SK-N-SH (cell line): ENCODE measurements at regions not wholly inside any gene's neighbourhood (a gene's known extent, or its start where the extent isn't known, plus 50 kb on each side); places are given as distances from the start of the nearest gene placed in this dataset.

Experiments
- CTCF ChIA-PET: fragments of 300-600, 350-600 bp; formaldehyde crosslinking; extraction: SDS; loops from one replicate; lab custom pipeline; 2021; lab: Yijun Ruan, JAX
- POLR2A ChIA-PET: fragments of 350-600 bp; sonication (Branson Sonifier 250); formaldehyde crosslinking; extraction: SDS; loops from one replicate; lab custom pipeline; 2020; ENCODE audit warnings: antibody characterized with exemption, inconsistent platforms; lab: Yijun Ruan, JAX
- DNase-seq: peaks from one replicate; pipeline ENCODE4 v3.0.0; 2012
- H2AFZ ChIP-seq: fragments of 200-600 bp; sonication (generic); 2 replicates; pipeline ENCODE4 v1.8.1; 2016; ENCODE audit warnings: antibody characterized with exemption, mild to moderate bottlenecking, low read depth
- H3F3A ChIP-seq: fragments of 200-600 bp; sonication (generic); replicated peaks from 2 replicates; pipeline ENCODE3; 2016; ENCODE audit warnings: antibody characterized with exemption, mild to moderate bottlenecking; ENCODE audit not compliant: insufficient read depth
- H3K27ac ChIP-seq, 2 experiments: fragments of 200-500 bp in 1 of 2; fragments of 200-600 bp in 1 of 2; sonication (Bioruptor generic) in 1 of 2; sonication (generic), shearing (Covaris generic) in 1 of 2; 2 replicates each; pipeline versions ENCODE4 v1.5.1 to v1.6.1; 2014 to 2016; ENCODE audit warnings: low read depth in 2 of 2, inconsistent platforms in 1 of 2, low read length in 1 of 2, mild to moderate bottlenecking in 1 of 2, mixed read lengths in 1 of 2
- H3K27me3 ChIP-seq: fragments of 200-600 bp; sonication (generic), shearing (Covaris generic); 2 replicates; pipeline ENCODE4 v1.6.1; 2016; ENCODE audit warnings: mixed run types; ENCODE audit not compliant: insufficient read depth
- H3K36me3 ChIP-seq, 2 experiments: fragments of 200-500 bp in 1 of 2; fragments of 200-600 bp in 1 of 2; sonication (Bioruptor generic) in 1 of 2; sonication (generic) in 1 of 2; replicated peaks in 1 of 2; 2 replicates each; pipeline versions ENCODE3 to v1.5.1; 2014 to 2016; ENCODE audit warnings: low read length in 1 of 2, mild to moderate bottlenecking in 1 of 2; ENCODE audit not compliant: insufficient read depth in 2 of 2, control insufficient read depth in 1 of 2
- H3K4me1 ChIP-seq, 2 experiments: fragments of 200-500 bp in 1 of 2; fragments of 200-600 bp in 1 of 2; sonication (Bioruptor generic) in 1 of 2; sonication (generic), shearing (Covaris generic) in 1 of 2; 2 replicates each; pipeline versions ENCODE4 v1.5.1 to v1.6.1; 2014 to 2016; ENCODE audit warnings: low read depth in 1 of 2, low read length in 1 of 2, mixed run types in 1 of 2; ENCODE audit not compliant: insufficient read depth in 2 of 2, control insufficient read depth in 1 of 2
- H3K4me2 ChIP-seq: fragments of 200-600 bp; sonication (generic), shearing (Covaris generic); 2 replicates; pipeline ENCODE4 v1.6.1; 2017; ENCODE audit warnings: mixed run types
- H3K4me3 ChIP-seq, 2 experiments: fragments of 200-500 bp in 1 of 2; fragments of 200-600 bp in 1 of 2; sonication (Bioruptor generic) in 1 of 2; sonication (generic), shearing (Covaris generic) in 1 of 2; 2 replicates each; pipeline versions ENCODE4 v1.5.1 to v1.8.1; 2014 to 2016; ENCODE audit warnings: low read depth in 2 of 2, inconsistent platforms in 1 of 2, low read length in 1 of 2, mild to moderate bottlenecking in 1 of 2, mixed read lengths in 1 of 2, moderate library complexity in 1 of 2
- H3K79me2 ChIP-seq: fragments of 200-600 bp; sonication (generic); 2 replicates; pipeline ENCODE4 v1.8.1; 2017; ENCODE audit warnings: mild to moderate bottlenecking; ENCODE audit not compliant: insufficient read depth
- H3K9ac ChIP-seq: fragments of 200-600 bp; sonication (generic); 2 replicates; pipeline ENCODE4 v1.6.1; 2017; ENCODE audit warnings: mixed run types
- H3K9me2 ChIP-seq: fragments of 200-600 bp; sonication (generic); 2 replicates; pipeline ENCODE4 v1.6.1; 2017; ENCODE audit warnings: mixed run types
- H3K9me3 ChIP-seq: fragments of 200-600 bp; sonication (generic); 2 replicates; pipeline ENCODE4 v1.6.1; 2017; ENCODE audit warnings: mixed run types, mild to moderate bottlenecking, moderate library complexity
- H4K20me1 ChIP-seq: fragments of 200-600 bp; sonication (generic); 2 replicates; pipeline ENCODE4 v1.6.1; 2017; ENCODE audit warnings: mild to moderate bottlenecking, mixed run types; ENCODE audit not compliant: insufficient read depth
- CHD2 ChIP-seq: fragments of 150-350 bp; IDR thresholded peaks from 2 replicates; pipeline ENCODE4 v1.6.1; 2018; ENCODE audit warnings: low read length; ENCODE audit not compliant: partially characterized antibody
- ELF1 ChIP-seq: IDR thresholded peaks from 2 replicates; pipeline ENCODE4 v1.4.0; 2012
- EP300 ChIP-seq, 2 experiments: IDR thresholded peaks; 2 replicates each; pipeline versions ENCODE4 v1.4.0 to v1.6.1; 2012; ENCODE audit warnings: borderline replicate concordance in 1 of 2, low read depth in 1 of 2, low read length in 1 of 2
- EZH2phosphoT487 ChIP-seq: fragments of 200-600 bp; sonication (generic); IDR thresholded peaks from 2 replicates; pipeline ENCODE4 v1.6.1; 2017; ENCODE audit warnings: low read depth, mixed run types, mild to moderate bottlenecking, antibody characterized with exemption, moderate library complexity, borderline replicate concordance
- FOSL2 ChIP-seq: IDR thresholded peaks from 2 replicates; pipeline ENCODE4 v1.4.0; 2012; ENCODE audit warnings: low read depth, mild to moderate bottlenecking, moderate library complexity, borderline replicate concordance
- FOXJ3 ChIP-seq: sonication (generic); formaldehyde crosslinking; IDR thresholded peaks from 2 replicates; pipeline ENCODE4 v1.5.1; 2020; ENCODE audit warnings: mild to moderate bottlenecking, missing genetic modification reagents
- FOXM1 ChIP-seq: IDR thresholded peaks from 2 replicates; pipeline ENCODE4 v1.4.0; 2012; ENCODE audit warnings: low read depth, mild to moderate bottlenecking
- GABPA ChIP-seq: IDR thresholded peaks from 2 replicates; pipeline ENCODE4 v1.4.0; 2012; ENCODE audit warnings: low read depth, mild to moderate bottlenecking
- GATA2 ChIP-seq: sonication (generic); formaldehyde crosslinking; IDR thresholded peaks from 2 replicates; pipeline ENCODE4 v1.5.0; 2020; ENCODE audit warnings: mild to moderate bottlenecking, missing genetic modification reagents
- JUND ChIP-seq: IDR thresholded peaks from 2 replicates; pipeline ENCODE4 v1.4.0; 2012
- MEF2A ChIP-seq: IDR thresholded peaks from 2 replicates; pipeline ENCODE4 v1.4.0; 2012; ENCODE audit warnings: low read depth, borderline replicate concordance
- MXI1 ChIP-seq: IDR thresholded peaks from 2 replicates; pipeline ENCODE4 v1.6.1; 2012; ENCODE audit warnings: mild to moderate bottlenecking, low read depth, low read length, improper control_type of control experiment
- NFIC ChIP-seq: IDR thresholded peaks from 2 replicates; pipeline ENCODE4 v1.4.0; 2012; ENCODE audit warnings: borderline replicate concordance
- NRF1 ChIP-seq: IDR thresholded peaks from 2 replicates; pipeline ENCODE4 v1.6.1; 2012; ENCODE audit warnings: low read depth, mild to moderate bottlenecking, low read length
- POLR2AphosphoS5 ChIP-seq: IDR thresholded peaks from 2 replicates; pipeline ENCODE4 v1.6.1; 2012; ENCODE audit warnings: low read depth, low read length
- RAD21 ChIP-seq: IDR thresholded peaks from 2 replicates; pipeline ENCODE4 v1.6.1; 2012; ENCODE audit warnings: mild to moderate bottlenecking, low read length
- RXRA ChIP-seq: IDR thresholded peaks from 2 replicates; pipeline ENCODE4 v1.4.0; 2012; ENCODE audit warnings: low read depth, mild to moderate bottlenecking, borderline replicate concordance
- SMC3 ChIP-seq: IDR thresholded peaks from 2 replicates; pipeline ENCODE4 v1.6.1; 2012; ENCODE audit warnings: low read depth, low read length, improper control_type of control experiment
- TAF1 ChIP-seq: IDR thresholded peaks from 2 replicates; pipeline ENCODE4 v1.6.1; 2012; ENCODE audit warnings: low read depth, mild to moderate bottlenecking, low read length, moderate library complexity, borderline replicate concordance
- TEAD4 ChIP-seq: IDR thresholded peaks from 2 replicates; pipeline ENCODE4 v1.4.0; 2012; ENCODE audit warnings: mild to moderate bottlenecking, borderline replicate concordance; ENCODE audit not compliant: insufficient read depth
- YY1 ChIP-seq: IDR thresholded peaks from 2 replicates; pipeline ENCODE4 v1.4.0; 2012; ENCODE audit warnings: low read depth, mild to moderate bottlenecking
- WGBS: methylation state at CpG from one replicate; pipeline ENCODE4 v1.1.6; 2017; ENCODE audit warnings: low lambda C conversion rate; 5-methylcytosine and 5-hydroxymethylcytosine counted together
- TF ChIP-seq, protein P1 (sequence below): IDR thresholded peaks from 2 replicates; pipeline ENCODE4 v1.4.0; 2012; ENCODE audit warnings: low read depth, borderline replicate concordance
- TF ChIP-seq, protein P2 (sequence below): IDR thresholded peaks from 2 replicates; pipeline ENCODE4; 2012
- TF ChIP-seq, protein P3 (sequence below): fragments of 150-350 bp; IDR thresholded peaks from 2 replicates; pipeline ENCODE4 v1.6.1; 2016; ENCODE audit warnings: mild to moderate bottlenecking, low read depth, low read length
- TF ChIP-seq, protein P4 (sequence below): IDR thresholded peaks from 2 replicates; pipeline ENCODE4 v1.6.1; 2012; ENCODE audit warnings: mild to moderate bottlenecking, low read depth, low read length, moderate library complexity
- TF ChIP-seq, protein P5 (sequence below): IDR thresholded peaks from 2 replicates; pipeline ENCODE4 v1.4.0; 2012; ENCODE audit warnings: low read depth, borderline replicate concordance
- TF ChIP-seq, protein P6 (sequence below): IDR thresholded peaks from 2 replicates; pipeline ENCODE4 v1.4.0; 2012; ENCODE audit warnings: low read depth

DNA sequence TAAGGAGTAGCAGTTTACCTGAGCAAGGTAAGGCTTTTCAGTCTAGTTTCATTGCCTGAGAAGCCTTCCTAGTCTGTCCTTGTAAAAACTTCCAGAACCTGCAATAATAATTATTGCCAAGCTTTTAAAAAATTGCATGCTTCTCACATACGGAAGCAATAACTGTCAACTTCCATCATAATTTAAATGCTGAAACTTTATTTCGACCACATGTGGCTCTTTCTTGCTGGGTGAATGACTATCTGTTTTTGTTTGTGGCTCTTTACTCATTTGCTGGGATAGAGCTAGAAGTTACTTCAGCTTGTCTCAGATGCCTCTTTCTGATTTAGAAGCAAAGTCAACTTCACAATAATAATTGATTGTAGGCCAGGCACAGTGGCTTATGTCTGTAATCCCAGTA, 95.9 kb upstream of the COL21A1 start:
- H3K9me3 ChIP-seq: no peaks in the 10 kb centered on the region
- ChIA-PET CTCF (interaction anchor here (0.8 to 2.0 kb wide), 6 partner anchors 14 to 366 kb away, joined by 3 to 8 read pairs (median 5); no protein-coding TSS in a partner anchor), POLR2A (no interaction called here)
- 25% methylated on average over 2 of the region's 2 CpGs for WGBS
- no peaks in the 10 kb centered on the region for H3K79me2 ChIP-seq
- H4K20me1 ChIP-seq: no peaks in the 10 kb centered on the region
- no peak overlapping the region for H3K4me3 ChIP-seq
- no peaks in the 10 kb centered on the region for H3K27me3 ChIP-seq
- H3F3A ChIP-seq: peaks cover 16% of the 10 kb centered on the region
- peak overlapping the region in 1 of 2 experiments; percentile 34; a peak in 2 of 4 replicates for H3K27ac ChIP-seq
- H2AFZ ChIP-seq: no peak overlapping the region
- DNase-seq: peak; percentile 11
- no peak overlapping the region for H3K4me2 ChIP-seq
- no peaks in the 10 kb centered on the region for H3K9me2 ChIP-seq
- H3K36me3 ChIP-seq: no peaks in the 10 kb centered on the region
- H3K4me1 ChIP-seq: peaks cover 7 to 13% of the 10 kb centered on the region in 2 experiments
- no peak overlapping the region for H3K9ac ChIP-seq
- TF ChIP-seq YY1 (no peak), RXRA (no peak), TEAD4 (no peak; the same call in 1 of the 2 replicates), SMC3 (no peak), TAF1 (no peak), RAD21 (no peak), MEF2A (no peak), EP300 (IDR thresholded peaks at IDR 0.05; ENCODE audit: borderline replicate concordance in 1 of 2, low read depth in 1 of 2, low read length in 1 of 2) (peak in 1 of 2 experiments; percentile 81; a peak in 2 of 4 replicates), NFIC (no peak; the same call in 1 of the 2 replicates), EZH2phosphoT487 (no peak), POLR2AphosphoS5 (peak; percentile 57; the same call in 1 of the 2 replicates), GABPA (no peak), NRF1 (no peak), FOXJ3 (CRISPR knock-in tag) (no peak), MXI1 (peak; percentile 37; the same call in 1 of the 2 replicates), JUND (peak; percentile 22; the same call in 1 of the 2 replicates), FOSL2 (no peak), CHD2 (no peak), FOXM1 (no peak), ELF1 (no peak), GATA2 (no peak)
- TF ChIP-seq, protein P1, sequence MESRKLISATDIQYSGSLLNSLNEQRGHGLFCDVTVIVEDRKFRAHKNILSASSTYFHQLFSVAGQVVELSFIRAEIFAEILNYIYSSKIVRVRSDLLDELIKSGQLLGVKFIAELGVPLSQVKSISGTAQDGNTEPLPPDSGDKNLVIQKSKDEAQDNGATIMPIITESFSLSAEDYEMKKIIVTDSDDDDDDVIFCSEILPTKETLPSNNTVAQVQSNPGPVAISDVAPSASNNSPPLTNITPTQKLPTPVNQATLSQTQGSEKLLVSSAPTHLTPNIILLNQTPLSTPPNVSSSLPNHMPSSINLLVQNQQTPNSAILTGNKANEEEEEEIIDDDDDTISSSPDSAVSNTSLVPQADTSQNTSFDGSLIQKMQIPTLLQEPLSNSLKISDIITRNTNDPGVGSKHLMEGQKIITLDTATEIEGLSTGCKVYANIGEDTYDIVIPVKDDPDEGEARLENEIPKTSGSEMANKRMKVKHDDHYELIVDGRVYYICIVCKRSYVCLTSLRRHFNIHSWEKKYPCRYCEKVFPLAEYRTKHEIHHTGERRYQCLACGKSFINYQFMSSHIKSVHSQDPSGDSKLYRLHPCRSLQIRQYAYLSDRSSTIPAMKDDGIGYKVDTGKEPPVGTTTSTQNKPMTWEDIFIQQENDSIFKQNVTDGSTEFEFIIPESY: no peak
- TF ChIP-seq, protein P2, sequence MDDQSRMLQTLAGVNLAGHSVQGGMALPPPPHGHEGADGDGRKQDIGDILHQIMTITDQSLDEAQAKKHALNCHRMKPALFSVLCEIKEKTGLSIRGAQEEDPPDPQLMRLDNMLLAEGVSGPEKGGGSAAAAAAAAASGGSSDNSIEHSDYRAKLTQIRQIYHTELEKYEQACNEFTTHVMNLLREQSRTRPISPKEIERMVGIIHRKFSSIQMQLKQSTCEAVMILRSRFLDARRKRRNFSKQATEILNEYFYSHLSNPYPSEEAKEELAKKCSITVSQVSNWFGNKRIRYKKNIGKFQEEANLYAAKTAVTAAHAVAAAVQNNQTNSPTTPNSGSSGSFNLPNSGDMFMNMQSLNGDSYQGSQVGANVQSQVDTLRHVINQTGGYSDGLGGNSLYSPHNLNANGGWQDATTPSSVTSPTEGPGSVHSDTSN: peak; percentile 85
- TF ChIP-seq, protein P3, sequence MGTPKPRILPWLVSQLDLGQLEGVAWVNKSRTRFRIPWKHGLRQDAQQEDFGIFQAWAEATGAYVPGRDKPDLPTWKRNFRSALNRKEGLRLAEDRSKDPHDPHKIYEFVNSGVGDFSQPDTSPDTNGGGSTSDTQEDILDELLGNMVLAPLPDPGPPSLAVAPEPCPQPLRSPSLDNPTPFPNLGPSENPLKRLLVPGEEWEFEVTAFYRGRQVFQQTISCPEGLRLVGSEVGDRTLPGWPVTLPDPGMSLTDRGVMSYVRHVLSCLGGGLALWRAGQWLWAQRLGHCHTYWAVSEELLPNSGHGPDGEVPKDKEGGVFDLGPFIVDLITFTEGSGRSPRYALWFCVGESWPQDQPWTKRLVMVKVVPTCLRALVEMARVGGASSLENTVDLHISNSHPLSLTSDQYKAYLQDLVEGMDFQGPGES: no peak
- TF ChIP-seq, protein P4, sequence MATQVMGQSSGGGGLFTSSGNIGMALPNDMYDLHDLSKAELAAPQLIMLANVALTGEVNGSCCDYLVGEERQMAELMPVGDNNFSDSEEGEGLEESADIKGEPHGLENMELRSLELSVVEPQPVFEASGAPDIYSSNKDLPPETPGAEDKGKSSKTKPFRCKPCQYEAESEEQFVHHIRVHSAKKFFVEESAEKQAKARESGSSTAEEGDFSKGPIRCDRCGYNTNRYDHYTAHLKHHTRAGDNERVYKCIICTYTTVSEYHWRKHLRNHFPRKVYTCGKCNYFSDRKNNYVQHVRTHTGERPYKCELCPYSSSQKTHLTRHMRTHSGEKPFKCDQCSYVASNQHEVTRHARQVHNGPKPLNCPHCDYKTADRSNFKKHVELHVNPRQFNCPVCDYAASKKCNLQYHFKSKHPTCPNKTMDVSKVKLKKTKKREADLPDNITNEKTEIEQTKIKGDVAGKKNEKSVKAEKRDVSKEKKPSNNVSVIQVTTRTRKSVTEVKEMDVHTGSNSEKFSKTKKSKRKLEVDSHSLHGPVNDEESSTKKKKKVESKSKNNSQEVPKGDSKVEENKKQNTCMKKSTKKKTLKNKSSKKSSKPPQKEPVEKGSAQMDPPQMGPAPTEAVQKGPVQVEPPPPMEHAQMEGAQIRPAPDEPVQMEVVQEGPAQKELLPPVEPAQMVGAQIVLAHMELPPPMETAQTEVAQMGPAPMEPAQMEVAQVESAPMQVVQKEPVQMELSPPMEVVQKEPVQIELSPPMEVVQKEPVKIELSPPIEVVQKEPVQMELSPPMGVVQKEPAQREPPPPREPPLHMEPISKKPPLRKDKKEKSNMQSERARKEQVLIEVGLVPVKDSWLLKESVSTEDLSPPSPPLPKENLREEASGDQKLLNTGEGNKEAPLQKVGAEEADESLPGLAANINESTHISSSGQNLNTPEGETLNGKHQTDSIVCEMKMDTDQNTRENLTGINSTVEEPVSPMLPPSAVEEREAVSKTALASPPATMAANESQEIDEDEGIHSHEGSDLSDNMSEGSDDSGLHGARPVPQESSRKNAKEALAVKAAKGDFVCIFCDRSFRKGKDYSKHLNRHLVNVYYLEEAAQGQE: no peak
- TF ChIP-seq, protein P5, sequence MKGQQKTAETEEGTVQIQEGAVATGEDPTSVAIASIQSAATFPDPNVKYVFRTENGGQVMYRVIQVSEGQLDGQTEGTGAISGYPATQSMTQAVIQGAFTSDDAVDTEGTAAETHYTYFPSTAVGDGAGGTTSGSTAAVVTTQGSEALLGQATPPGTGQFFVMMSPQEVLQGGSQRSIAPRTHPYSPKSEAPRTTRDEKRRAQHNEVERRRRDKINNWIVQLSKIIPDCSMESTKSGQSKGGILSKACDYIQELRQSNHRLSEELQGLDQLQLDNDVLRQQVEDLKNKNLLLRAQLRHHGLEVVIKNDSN: no peak
- TF ChIP-seq, protein P6, sequence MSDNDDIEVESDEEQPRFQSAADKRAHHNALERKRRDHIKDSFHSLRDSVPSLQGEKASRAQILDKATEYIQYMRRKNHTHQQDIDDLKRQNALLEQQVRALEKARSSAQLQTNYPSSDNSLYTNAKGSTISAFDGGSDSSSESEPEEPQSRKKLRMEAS: no peak
